A549 (cell line): ENCODE measurements at regions not wholly inside any gene's neighbourhood (a gene's known extent, or its start where the extent isn't known, plus 50 kb on each side); places are given as distances from the start of the nearest gene placed in this dataset.

Source experiments
- ATAC-seq, 2 experiments: fragments of 200-7000 bp in 1 of 2; fragments of >200 bp in 1 of 2; cut with Nextera tagmentation in 1 of 2; cut with Tn5 transposase in 1 of 2; 3 replicates each; pipeline versions ENCODE4 v1.8.0 to v1.9.1; 2018 to 2020; ENCODE audit warnings: mild to moderate bottlenecking in 1 of 2, moderate library complexity in 1 of 2
- CTCF ChIA-PET: fragments of 300-600 bp; sonication (Branson Sonifier 250); formaldehyde crosslinking; extraction: SDS; loops from one replicate; lab custom pipeline; 2021; ENCODE audit warnings: antibody characterized with exemption, inconsistent platforms; lab: Yijun Ruan, JAX
- POLR2A ChIA-PET: fragments of 350-600 bp; formaldehyde crosslinking; extraction: SDS; loops from one replicate; lab custom pipeline; 2021; ENCODE audit warnings: antibody characterized with exemption, inconsistent platforms; lab: Yijun Ruan, JAX
- DNase-seq, 2 experiments: peaks; one replicate each; pipeline versions ENCODE4 v3.0.0 to v3.0.0-alpha.2; 2011 to 2016; ENCODE audit warnings: low read depth in 1 of 2, low spot score in 1 of 2
- FAIRE-seq: peaks from 2 replicates; lab custom pipeline; 2011; peaks lifted over from hg19 to GRCh38; lab: Jason Lieb, UNC
- H3K27ac ChIP-seq, 2 experiments: fragments of >200 bp; sonication (Bioruptor Twin); formaldehyde crosslinking; 3 replicates each; pipeline ENCODE4 v1.5.1; 2016 to 2017
- H3K4me1 ChIP-seq: fragments of >200 bp; sonication (Bioruptor Twin); formaldehyde crosslinking; 3 replicates; pipeline ENCODE4 v1.6.1; 2016
- H3K4me2 ChIP-seq: fragments of >200 bp; sonication (Bioruptor Twin); formaldehyde crosslinking; 3 replicates; pipeline ENCODE4 v1.6.1; 2016
- H3K4me3 ChIP-seq: fragments of >200 bp; sonication (Bioruptor Twin); formaldehyde crosslinking; 3 replicates; pipeline ENCODE4 v1.5.1; 2016
- H3K9me3 ChIP-seq: fragments of >200 bp; sonication (Bioruptor Twin); formaldehyde crosslinking; 3 replicates; pipeline ENCODE4 v1.6.1; 2016
- ATOH8 ChIP-seq: fragments of 250-450 bp; sonication (Bioruptor Pico); IDR thresholded peaks from 2 replicates; pipeline ENCODE4 v1.5.0; 2020; ENCODE audit warnings: low read depth, mild to moderate bottlenecking, moderate library complexity
- BHLHE40 ChIP-seq: IDR thresholded peaks from 2 replicates; pipeline ENCODE4 v1.6.1; 2012; ENCODE audit warnings: low read depth, low read length, inconsistent platforms
- CBX2 ChIP-seq: fragments of 200-600 bp; sonication (generic); IDR thresholded peaks from 2 replicates; pipeline ENCODE4 v1.6.1; 2016; ENCODE audit warnings: low read depth, mild to moderate bottlenecking, borderline replicate concordance
- CBX8 ChIP-seq: fragments of 200-600 bp; sonication (generic); IDR thresholded peaks from 2 replicates; pipeline ENCODE4 v1.6.1; 2016
- CEBPB ChIP-seq, 2 experiments: fragments of >200 bp in 1 of 2; sonication (Bioruptor Twin) in 1 of 2; formaldehyde crosslinking in 1 of 2; IDR thresholded peaks; 2 replicates each; pipeline ENCODE4 v1.6.1; 2012 to 2016
- CHD4 ChIP-seq: fragments of 200-600 bp; sonication (generic); IDR thresholded peaks from 2 replicates; pipeline ENCODE4 v1.6.1; 2016; ENCODE audit warnings: antibody characterized with exemption, mild to moderate bottlenecking, borderline replicate concordance
- EHMT2 ChIP-seq: fragments of 200-600 bp; sonication (generic); IDR thresholded peaks from 2 replicates; pipeline ENCODE4 v1.6.1; 2016; ENCODE audit warnings: antibody characterized with exemption, low read depth, mild to moderate bottlenecking, moderate library complexity
- EP300 ChIP-seq, 2 experiments: fragments of >200 bp; sonication (Bioruptor Twin); formaldehyde crosslinking; IDR thresholded peaks; 2 replicates in 1 of 2; 3 replicates in 1 of 2; pipeline ENCODE4 v1.6.1; 2016 to 2017
- FOSB ChIP-seq: fragments of 250-450 bp; sonication (Bioruptor Pico); IDR thresholded peaks from 2 replicates; pipeline ENCODE4 v1.5.0; 2020; ENCODE audit warnings: mild to moderate bottlenecking, moderate library complexity
- HDAC2 ChIP-seq: fragments of 200-600 bp; sonication (generic); IDR thresholded peaks from 2 replicates; pipeline ENCODE4 v1.6.1; 2016
- HEYL ChIP-seq: fragments of 250-450 bp; sonication (Bioruptor Pico); IDR thresholded peaks from 2 replicates; pipeline ENCODE4 v1.8.0; 2021; ENCODE audit warnings: mild to moderate bottlenecking, moderate library complexity
- HMGXB4 ChIP-seq: fragments of 250-450 bp; sonication (Bioruptor Pico); IDR thresholded peaks from 2 replicates; pipeline ENCODE4 v1.5.0; 2021; ENCODE audit warnings: mild to moderate bottlenecking, moderate library complexity, borderline replicate concordance
- HOXA7 ChIP-seq: fragments of 250-450 bp; sonication (Bioruptor Pico); IDR thresholded peaks from 2 replicates; pipeline ENCODE4 v1.5.0; 2020; ENCODE audit warnings: mild to moderate bottlenecking, moderate library complexity
- HOXB13 ChIP-seq: fragments of 250-450 bp; sonication (Bioruptor Pico); IDR thresholded peaks from 2 replicates; pipeline ENCODE4 v1.5.0; 2020; ENCODE audit warnings: low read depth, mild to moderate bottlenecking, moderate library complexity
- MAFK ChIP-seq: fragments of 450-650 bp; IDR thresholded peaks from 2 replicates; pipeline ENCODE4 v1.6.1; 2014; ENCODE audit not compliant: partially characterized antibody
- MAZ ChIP-seq: fragments of 150-350 bp; IDR thresholded peaks from 2 replicates; pipeline ENCODE4 v1.6.1; 2014; ENCODE audit warnings: antibody characterized with exemption, low read depth, low read length, borderline replicate concordance
- MYC ChIP-seq: IDR thresholded peaks from 2 replicates; pipeline ENCODE4 v1.6.1; 2012; ENCODE audit warnings: mild to moderate bottlenecking, inconsistent platforms, low read length, improper control_type of control experiment, borderline replicate concordance
- NPAS2 ChIP-seq: fragments of 250-450 bp; sonication (Bioruptor Pico); IDR thresholded peaks from 2 replicates; pipeline ENCODE4 v1.8.0; 2022; ENCODE audit warnings: mild to moderate bottlenecking, moderate library complexity, borderline replicate concordance
- NR3C1 ChIP-seq: fragments of >200 bp; sonication (Bioruptor Twin); formaldehyde crosslinking; IDR thresholded peaks from 3 replicates; pipeline ENCODE4 v1.6.1; 2017
- PHF8 ChIP-seq: fragments of 200-600 bp; sonication (generic); IDR thresholded peaks from 2 replicates; pipeline ENCODE4 v1.6.1; 2016; ENCODE audit warnings: low read depth, mild to moderate bottlenecking, antibody characterized with exemption, moderate library complexity, borderline replicate concordance
- POLR2AphosphoS2 ChIP-seq: conservative IDR thresholded peaks from 2 replicates; pipeline ENCODE4 v1.6.1; 2012; ENCODE audit warnings: low read length, improper control_type of control experiment, inconsistent platforms
- RAD21 ChIP-seq, 2 experiments: fragments of >200 bp in 1 of 2; sonication (Bioruptor Twin) in 1 of 2; formaldehyde crosslinking in 1 of 2; IDR thresholded peaks in 1 of 2; conservative IDR thresholded peaks in 1 of 2; 2 replicates in 1 of 2; 3 replicates in 1 of 2; pipeline ENCODE4 v1.6.1; 2012 to 2018; ENCODE audit warnings: inconsistent platforms in 1 of 2
- RARB ChIP-seq: fragments of 250-450 bp; sonication (Bioruptor Pico); IDR thresholded peaks from 2 replicates; pipeline ENCODE4 v1.8.0; 2021; ENCODE audit warnings: mild to moderate bottlenecking, moderate library complexity
- REST ChIP-seq: fragments of 200-600 bp; sonication (generic); IDR thresholded peaks from 2 replicates; pipeline ENCODE4 v1.6.1; 2016; ENCODE audit warnings: antibody characterized with exemption, mild to moderate bottlenecking, moderate library complexity
- TP53 ChIP-seq: fragments of 250-450 bp; sonication (Bioruptor Pico); IDR thresholded peaks from 2 replicates; pipeline ENCODE4 v1.5.0; 2021; ENCODE audit warnings: mild to moderate bottlenecking, moderate library complexity
- ZC3H11A ChIP-seq: fragments of 450-650 bp; IDR thresholded peaks from 2 replicates; pipeline ENCODE4 v1.6.1; 2014; ENCODE audit warnings: antibody characterized with exemption, mild to moderate bottlenecking
- ZSCAN20 ChIP-seq: fragments of 250-450 bp; sonication (Bioruptor Pico); IDR thresholded peaks from 2 replicates; pipeline ENCODE4 v1.8.0; 2022; ENCODE audit warnings: mild to moderate bottlenecking, moderate library complexity
- WGBS: methylation state at CpG from one replicate; pipeline ENCODE4 v1.1.6; 2017; ENCODE audit errors: missing lambda C conversion rate; 5-methylcytosine and 5-hydroxymethylcytosine counted together
- TF ChIP-seq, protein P1 (sequence below): fragments of >200 bp; sonication (Bioruptor Twin); formaldehyde crosslinking; IDR thresholded peaks from 2 replicates; pipeline ENCODE4 v1.6.1; 2016

GRCh38 chrY:8570384-8570783 is 766.9 kb upstream of the TSPY4 start:
- H3K9me3 ChIP-seq: no peaks in the 10 kb centered on the region
- no peak for FAIRE-seq

DNA sequence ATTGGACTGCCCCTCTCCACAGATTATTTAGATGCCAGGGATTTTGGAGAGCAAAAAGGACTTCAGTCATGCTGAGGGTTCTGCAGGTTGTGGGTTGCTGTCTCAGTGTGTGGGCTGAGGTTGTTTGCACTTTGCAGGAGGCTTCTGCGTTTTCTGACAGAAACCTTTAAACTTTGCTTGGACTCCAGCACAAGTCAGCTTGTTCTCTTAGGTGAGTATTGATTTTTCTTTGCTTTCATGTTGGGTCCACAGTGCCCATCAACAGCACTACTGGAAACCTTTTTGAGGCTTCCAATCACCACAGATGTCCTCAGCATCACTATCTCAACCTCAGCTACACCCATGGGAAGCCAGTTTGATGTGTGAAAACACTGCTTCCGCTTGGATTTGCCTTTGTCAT is 764.3 kb upstream of the TSPY4 start:
- POLR2A ChIA-PET: no interaction called here
- no peak for TF ChIP-seq FOSB (CRISPR knock-in tag)
- TF ChIP-seq CBX2: no peak
- no peak for TF ChIP-seq MAZ
- TF ChIP-seq BHLHE40: no peak
- TF ChIP-seq NR3C1: no peak
- TF ChIP-seq HMGXB4 (CRISPR knock-in tag): no peak
- no peak for TF ChIP-seq HOXB13 (CRISPR knock-in tag)
- no peak for TF ChIP-seq POLR2AphosphoS2
- TF ChIP-seq RAD21 (conservative IDR thresholded peaks at IDR 0.05 in 1 of 2, IDR thresholded peaks at IDR 0.05 in 1 of 2): no peak
- no peak for TF ChIP-seq ZSCAN20 (CRISPR knock-in tag)
- no peak for TF ChIP-seq HEYL (CRISPR knock-in tag)
- no peak for TF ChIP-seq CBX8
- TF ChIP-seq EHMT2: no peak
- no peak overlapping the region for H3K4me2 ChIP-seq
- no peaks in the 10 kb centered on the region for H3K9me3 ChIP-seq
- no peak overlapping the region for H3K27ac ChIP-seq
- WGBS: 0% methylated on average over 2 of the region's 2 CpGs
- FAIRE-seq: no peak
- ATAC-seq: no peak
- H3K4me3 ChIP-seq: no peak overlapping the region
- CTCF ChIA-PET: no interaction called here
- no peak for DNase-seq
- no peaks in the 10 kb centered on the region for H3K4me1 ChIP-seq

More at GRCh38 chrY:8570384-8570783, 766.9 kb upstream of the TSPY4 start:
- no peak overlapping the region for H3K27ac ChIP-seq
- ChIA-PET CTCF (no interaction called here), POLR2A (no interaction called here)
- TF ChIP-seq MYC (no peak), MAFK (no peak), ATOH8 (no peak), EP300 (IDR thresholded peaks at IDR 0.05) (no peak), RAD21 (conservative IDR thresholded peaks at IDR 0.05 in 1 of 2, IDR thresholded peaks at IDR 0.05 in 1 of 2) (no peak), CEBPB (IDR thresholded peaks at IDR 0.05) (no peak)
- TF ChIP-seq, protein P1, sequence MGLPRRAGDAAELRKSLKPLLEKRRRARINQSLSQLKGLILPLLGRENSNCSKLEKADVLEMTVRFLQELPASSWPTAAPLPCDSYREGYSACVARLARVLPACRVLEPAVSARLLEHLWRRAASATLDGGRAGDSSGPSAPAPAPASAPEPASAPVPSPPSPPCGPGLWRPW: no peak
- no peak overlapping the region for H3K4me3 ChIP-seq
- DNase-seq (no peak), ATAC-seq (no peak)
- H3K4me1 ChIP-seq: no peaks in the 10 kb centered on the region
- no peak overlapping the region for H3K4me2 ChIP-seq

- Histone ChIP-seq H3K4me3 (no peak overlapping the region), H3K9me3 (no peaks in the 10 kb centered on the region), H3K27ac (no peak overlapping the region), H3K4me1 (no peaks in the 10 kb centered on the region), H3K4me2 (no peak overlapping the region)
- ChIA-PET POLR2A (no interaction called here), CTCF (no interaction called here)
- 0% methylated on average over 1 of the region's 1 CpG for WGBS
- DNase-seq: no peak
- no peak for ATAC-seq
- FAIRE-seq: no peak
- TF ChIP-seq HDAC2 (no peak), TP53 (CRISPR knock-in tag) (no peak), CBX8 (no peak), ZC3H11A (no peak), HOXA7 (CRISPR knock-in tag) (no peak), POLR2AphosphoS2 (no peak), PHF8 (no peak), CEBPB (IDR thresholded peaks at IDR 0.05) (no peak), NPAS2 (CRISPR knock-in tag) (no peak), BHLHE40 (no peak), REST (no peak), CHD4 (no peak), RARB (CRISPR knock-in tag) (no peak)
Measured at GRCh38 chrY:8582277-8582850, 754.9 kb upstream of the TSPY4 start.
